ENCODE measurements at regions not wholly inside any gene's neighbourhood (a gene's known extent, or its start where the extent isn't known, plus 50 kb on each side); places are given as distances from the start of the nearest gene placed in this dataset.

GRCh38 chr12:126534942-126535341 lies 1469.7 kb downstream of the AACS start:
- peaks cover 86% of the 10 kb centered on the region for H3K9me3 Mint-ChIP-seq
- TF ChIP-seq RELA (CRISPR knock-in tag; IDR thresholded peaks at IDR 0.05; ENCODE audit: borderline replicate concordance) (no peak), STAT6 (CRISPR knock-in tag; conservative IDR thresholded peaks at IDR 0.05; ENCODE audit: low read depth) (no peak), ZNF138 (CRISPR knock-in tag; conservative IDR thresholded peaks at IDR 0.05) (no peak), ZNF121 (CRISPR knock-in tag; IDR thresholded peaks at IDR 0.05) (no peak), ATF2 (CRISPR knock-in tag; IDR thresholded peaks at IDR 0.05; ENCODE audit: borderline replicate concordance, low read depth) (no peak)
- no peak overlapping the region for H3K4me3 Mint-ChIP-seq
- H3K27ac Mint-ChIP-seq: no peak overlapping the region
- POLR2A ChIA-PET: no interaction called here
- H3K27me3 Mint-ChIP-seq (ENCODE audit: low read depth): peaks cover 7% of the 10 kb centered on the region; the same call in 1 of the 2 replicates
- no peak for DNase-seq (ENCODE audit: low spot score)
- H3K36me3 Mint-ChIP-seq: peaks cover 75% of the 10 kb centered on the region
- no peak for ATAC-seq
- CTCF ChIA-PET: no interaction called here
- no peaks in the 10 kb centered on the region for H3K4me1 Mint-ChIP-seq

- peaks cover 87% of the 10 kb centered on the region for H3K9me3 Mint-ChIP-seq
- no peak overlapping the region for H3K27ac Mint-ChIP-seq
- CTCF ChIA-PET: no interaction called here
- TF ChIP-seq NFE2L1 (CRISPR knock-in tag; IDR thresholded peaks at IDR 0.05) (no peak), MAX (CRISPR knock-in tag; IDR thresholded peaks at IDR 0.05) (no peak), ZNF396 (CRISPR knock-in tag; IDR thresholded peaks at IDR 0.05; ENCODE audit: borderline replicate concordance) (no peak), PRDM15 (CRISPR knock-in tag; IDR thresholded peaks at IDR 0.05) (no peak), AR (CRISPR knock-in tag; IDR thresholded peaks at IDR 0.05) (no peak), ZBTB21 (CRISPR knock-in tag; IDR thresholded peaks at IDR 0.05; ENCODE audit: borderline replicate concordance) (no peak), NR1H2 (CRISPR knock-in tag; IDR thresholded peaks at IDR 0.05) (no peak), ZNF281 (CRISPR knock-in tag; IDR thresholded peaks at IDR 0.05) (no peak), NFYB (CRISPR knock-in tag; conservative IDR thresholded peaks at IDR 0.05; ENCODE audit: low read depth) (no peak), ZNF671 (CRISPR knock-in tag; IDR thresholded peaks at IDR 0.05) (no peak), ATF3 (CRISPR knock-in tag; conservative IDR thresholded peaks at IDR 0.05) (no peak), OVOL2 (CRISPR knock-in tag; IDR thresholded peaks at IDR 0.05; ENCODE audit: borderline replicate concordance) (no peak), USF1 (CRISPR knock-in tag; IDR thresholded peaks at IDR 0.05) (no peak), MXD4 (CRISPR knock-in tag; IDR thresholded peaks at IDR 0.05; ENCODE audit: borderline replicate concordance) (no peak), IRF2 (CRISPR knock-in tag; IDR thresholded peaks at IDR 0.05; ENCODE audit: borderline replicate concordance, low read depth) (no peak)
These were observed 1470.7 kb downstream of the AACS start for GRCh38 chr12:126535971-126536370.

More at GRCh38 chr12:126535971-126536370, 1470.7 kb downstream of the AACS start:
- H3K36me3 Mint-ChIP-seq: peaks cover 76% of the 10 kb centered on the region
- H3K4me1 Mint-ChIP-seq: no peaks in the 10 kb centered on the region
- peaks cover 6% of the 10 kb centered on the region for H3K27me3 Mint-ChIP-seq (ENCODE audit: low read depth)
- no peak for DNase-seq (ENCODE audit: low spot score)
- POLR2A ChIA-PET: no interaction called here
- H3K4me3 Mint-ChIP-seq: no peak overlapping the region
- ATAC-seq: no peak
